Fibroblast of lung (primary cell): ENCODE measurements at regions not wholly inside any gene's neighbourhood (a gene's known extent, or its start where the extent isn't known, plus 50 kb on each side); places are given as distances from the start of the nearest gene placed in this dataset.

Experiments used
- CTCF ChIP-seq, 2 donors: IDR thresholded peaks in 1 of 2; conservative IDR thresholded peaks in 1 of 2; 1 replicate in 1 of 2; 2 replicates in 1 of 2; pipeline ENCODE4 v1.5.1; 2011 to 2012; ENCODE audit warnings: low read length in 2 of 2, control low read depth in 1 of 2, inconsistent platforms in 1 of 2, low read depth in 1 of 2, mild to moderate bottlenecking in 1 of 2
- EZH2 ChIP-seq: IDR thresholded peaks from 2 replicates; pipeline ENCODE4 v1.5.1; 2012; ENCODE audit warnings: low read length, control low read depth, mild to moderate bottlenecking; ENCODE audit errors: missing control alignments

- TF ChIP-seq CTCF (conservative IDR thresholded peaks at IDR 0.05 in 1 of 2, IDR thresholded peaks at IDR 0.05 in 1 of 2; ENCODE audit: low read depth in 1 of 2, low read length in 2 of 2) (no peak), EZH2 (no peak)
Measured at GRCh38 chr7:159200421-159200820, 55.8 kb upstream of the VIPR2 start.
